ENCODE measurements at regions not wholly inside any gene's neighbourhood (a gene's known extent, or its start where the extent isn't known, plus 50 kb on each side); places are given as distances from the start of the nearest gene placed in this dataset.

- no TSS peak for BruUV-seq (replicated peaks)
- Histone ChIP-seq H3K36me3 (ENCODE audit: low read depth) (no peaks in the 10 kb centered on the region), H3K9me3 (ENCODE audit: insufficient read depth, low read depth) (no peaks in the 10 kb centered on the region), H3K4me3 (no peak overlapping the region), H3K27ac (no peak overlapping the region), H3K79me2 (ENCODE audit: low read depth) (no peaks in the 10 kb centered on the region), H4K20me1 (ENCODE audit: insufficient read depth) (no peaks in the 10 kb centered on the region), H3K27me3 (ENCODE audit: insufficient read depth, low read depth) (no peaks in the 10 kb centered on the region), H3F3A (ENCODE audit: insufficient read depth, low read depth) (peaks cover 24% of the 10 kb centered on the region; the same call in 1 of the 2 replicates), H3K4me2 (no peak overlapping the region), H3K4me1 (replicated peaks; ENCODE audit: insufficient read depth) (peaks cover 53% of the 10 kb centered on the region), H2AFZ (no peak overlapping the region), H3K9me2 (ENCODE audit: insufficient read depth) (no peaks in the 10 kb centered on the region)
- intact Hi-C loops (cut with micrococcal nuclease; ENCODE audit: unreplicated experiment) = loop anchor here (5.0 to 10.0 kb wide), 2 partner anchors 61 to 654 kb away; no protein-coding TSS in a partner anchor
- POLR2A ChIA-PET (ENCODE audit: unreplicated experiment) = no interaction called here
- TF ChIP-seq CTCF (conservative IDR thresholded peaks at IDR 0.05) (no peak), EZH2 (IDR thresholded peaks at IDR 0.05; ENCODE audit: low read depth) (no peak)
- no peak for DNase-seq
- CTCF ChIA-PET = no interaction called here
Observed at GRCh38 chr3:14263317-14264005, 84.8 kb downstream of the LSM3 start.

GRCh38 chr3:14265246-14265962 lies 86.8 kb downstream of the LSM3 start:
- Histone ChIP-seq H3K4me2 (peak overlapping the region; percentile 39), H3K79me2 (ENCODE audit: low read depth) (no peaks in the 10 kb centered on the region), H3K27me3 (ENCODE audit: insufficient read depth, low read depth) (no peaks in the 10 kb centered on the region), H4K20me1 (ENCODE audit: insufficient read depth) (no peaks in the 10 kb centered on the region), H2AFZ (no peak overlapping the region), H3K27ac (peak overlapping the region; percentile 25), H3K9me3 (ENCODE audit: insufficient read depth, low read depth) (no peaks in the 10 kb centered on the region), H3K36me3 (ENCODE audit: low read depth) (no peaks in the 10 kb centered on the region), H3K4me1 (replicated peaks; ENCODE audit: insufficient read depth) (peaks cover 66% of the 10 kb centered on the region), H3F3A (ENCODE audit: insufficient read depth, low read depth) (peaks cover 30% of the 10 kb centered on the region; the same call in 1 of the 2 replicates), H3K4me3 (no peak overlapping the region), H3K9me2 (ENCODE audit: insufficient read depth) (no peaks in the 10 kb centered on the region)
- POLR2A ChIA-PET (ENCODE audit: unreplicated experiment) = no interaction called here
- BruUV-seq (replicated peaks) = no TSS peak
- no peak; the same call in 1 of the 2 replicates for TF ChIP-seq CTCF (conservative IDR thresholded peaks at IDR 0.05)
- no peak for TF ChIP-seq EZH2 (IDR thresholded peaks at IDR 0.05; ENCODE audit: low read depth)
- CTCF ChIA-PET = interaction anchor here (1.2 kb wide), 1 partner anchor 196 kb away, joined by 3 read pairs; no protein-coding TSS in a partner anchor
- intact Hi-C loops (cut with micrococcal nuclease; ENCODE audit: unreplicated experiment) = loop anchor here (1.0 to 10.0 kb wide), 2 partner anchors 59 to 137 kb away; partner anchors contain the start of gene SLC6A6
- peak; percentile 25 to 94 for DNase-seq

- Histone ChIP-seq H3K79me2 (ENCODE audit: low read depth) (no peaks in the 10 kb centered on the region), H3K27me3 (ENCODE audit: insufficient read depth, low read depth) (no peaks in the 10 kb centered on the region), H3K9me2 (ENCODE audit: insufficient read depth) (no peaks in the 10 kb centered on the region), H3K4me3 (no peak overlapping the region), H3K4me2 (peak overlapping the region; percentile 12; the same call in 1 of the 2 replicates), H4K20me1 (ENCODE audit: insufficient read depth) (no peaks in the 10 kb centered on the region), H3K36me3 (ENCODE audit: low read depth) (no peaks in the 10 kb centered on the region), H3K4me1 (replicated peaks; ENCODE audit: insufficient read depth) (peaks cover 64% of the 10 kb centered on the region), H2AFZ (no peak overlapping the region), H3F3A (ENCODE audit: insufficient read depth, low read depth) (peaks cover 30% of the 10 kb centered on the region; the same call in 1 of the 2 replicates), H3K9me3 (ENCODE audit: insufficient read depth, low read depth) (no peaks in the 10 kb centered on the region), H3K27ac (no peak overlapping the region)
- BruUV-seq (replicated peaks) = no TSS peak
- ChIA-PET CTCF (interaction anchor here (0.5 to 0.9 kb wide), 2 partner anchors 63 to 210 kb away, joined by 4 to 5 read pairs; no protein-coding TSS in a partner anchor), POLR2A (ENCODE audit: unreplicated experiment) (no interaction called here)
- TF ChIP-seq EZH2 (IDR thresholded peaks at IDR 0.05; ENCODE audit: low read depth) (no peak), CTCF (conservative IDR thresholded peaks at IDR 0.05) (no peak)
- intact Hi-C loops (cut with micrococcal nuclease; ENCODE audit: unreplicated experiment) = loop anchor here (10.0 kb wide), 1 partner anchor 58 kb away; no protein-coding TSS in a partner anchor
- no peak for DNase-seq
Observed at GRCh38 chr3:14266361-14266760, 87.7 kb downstream of the LSM3 start.
